ENCODE measurements at regions not wholly inside any gene's neighbourhood (a gene's known extent, or its start where the extent isn't known, plus 50 kb on each side); places are given as distances from the start of the nearest gene placed in this dataset.

DNA sequence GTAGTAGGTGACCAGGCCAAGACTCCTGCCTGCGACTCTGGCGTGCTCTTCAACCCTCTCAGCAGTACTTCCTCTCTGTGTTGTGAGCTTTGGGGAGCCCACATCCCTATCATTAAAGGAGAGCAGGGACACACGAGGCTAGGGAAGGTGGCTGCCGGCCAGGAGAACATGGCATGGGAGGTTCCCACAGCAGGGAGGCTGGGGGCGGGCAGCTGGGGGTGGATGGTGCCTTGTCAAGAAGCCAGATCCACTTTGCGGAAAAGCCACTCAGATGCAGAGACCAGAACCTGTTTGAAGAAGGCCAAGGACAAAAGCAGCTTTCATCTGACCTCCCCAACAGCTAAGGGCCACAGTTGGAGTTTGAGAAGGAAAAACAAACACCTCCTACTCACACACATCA lies 198.6 kb downstream of the BCL11B start:
- Histone ChIP-seq H3K9me3 (ENCODE audit: insufficient read depth, low read length) (no peaks in the 10 kb centered on the region), H3K27me3 (ENCODE audit: insufficient read depth, insufficient read length) (no peaks in the 10 kb centered on the region), H3K4me1 (ENCODE audit: insufficient read depth, insufficient read length) (no peaks in the 10 kb centered on the region), H3K4me3 (ENCODE audit: insufficient read length, low read depth) (no peak overlapping the region), H3K9ac (ENCODE audit: insufficient read length, low read depth) (no peak overlapping the region), H3K36me3 (ENCODE audit: insufficient read depth, insufficient read length, low read length) (no peaks in the 10 kb centered on the region)
- TF ChIP-seq SUZ12 (IDR thresholded peaks at IDR 0.05; ENCODE audit: extremely low read depth, insufficient read depth, insufficient read length) (no peak), YY1 (IDR thresholded peaks at IDR 0.05; ENCODE audit: insufficient read depth, insufficient read length) (no peak), ZNF274 (IDR thresholded peaks at IDR 0.05; ENCODE audit: low read depth, low read length) (no peak)
- no peak for DNase-seq (ENCODE audit: low read depth, low spot score)

DNA sequence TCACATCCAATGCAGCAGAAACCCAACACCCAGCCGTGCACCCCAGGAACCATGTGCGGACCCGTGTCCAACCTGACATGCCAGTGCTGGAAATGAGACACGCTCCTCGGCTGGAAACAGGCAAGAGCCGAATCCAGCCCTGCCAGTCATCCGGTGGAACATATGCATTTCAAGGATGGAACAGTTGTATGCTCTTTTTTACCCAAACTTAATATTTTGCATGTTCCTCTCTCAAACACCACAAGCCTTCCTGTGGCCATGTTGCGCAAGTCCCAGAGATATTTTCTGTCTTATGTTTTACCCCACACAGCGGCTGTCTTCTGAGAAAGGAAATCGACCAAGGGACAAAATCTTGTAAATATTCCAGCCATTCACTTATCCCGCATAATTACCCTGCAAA lies 196.9 kb downstream of the BCL11B start:
- DNase-seq (ENCODE audit: low read depth, low spot score) = no peak
- TF ChIP-seq ZNF274 (IDR thresholded peaks at IDR 0.05; ENCODE audit: low read depth, low read length) (no peak), SUZ12 (IDR thresholded peaks at IDR 0.05; ENCODE audit: extremely low read depth, insufficient read depth, insufficient read length) (no peak), YY1 (IDR thresholded peaks at IDR 0.05; ENCODE audit: insufficient read depth, insufficient read length) (no peak)
- H3K9ac ChIP-seq (ENCODE audit: insufficient read length, low read depth) = no peak overlapping the region

DNA sequence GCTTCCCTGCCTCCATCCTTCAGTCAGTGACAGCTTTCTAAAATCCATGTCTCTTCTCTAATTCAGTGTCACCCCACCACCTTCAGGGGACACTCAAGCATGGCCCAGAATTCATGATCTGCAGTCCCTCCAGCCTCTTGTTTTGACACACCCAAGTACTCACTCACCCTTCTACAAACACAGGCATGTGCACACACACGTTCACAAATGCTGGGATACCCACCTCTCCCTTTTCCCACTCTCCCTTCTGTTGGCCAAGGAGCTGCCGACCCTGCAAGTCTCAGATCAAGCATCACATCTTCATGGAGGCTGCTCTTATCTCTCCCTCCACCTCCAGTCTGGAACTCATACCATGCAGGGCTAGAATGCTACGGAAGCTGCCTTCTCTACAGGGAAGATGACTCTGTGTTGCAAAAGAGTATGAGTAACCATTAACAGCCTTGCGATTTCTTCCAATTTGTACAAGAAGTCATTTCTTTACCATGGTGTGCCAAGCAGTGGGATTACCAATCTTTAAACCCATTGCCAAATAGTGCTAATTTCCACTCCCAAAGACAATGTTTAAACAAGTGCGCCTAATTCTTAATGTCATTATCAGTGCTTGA lies 196.1 kb downstream of the BCL11B start:
- Histone ChIP-seq H3K9me3 (ENCODE audit: insufficient read depth, low read length) (peaks cover 11% of the 10 kb centered on the region; the same call in 1 of the 2 replicates), H3K9ac (ENCODE audit: insufficient read length, low read depth) (no peak overlapping the region), H3K4me1 (ENCODE audit: insufficient read depth, insufficient read length) (no peaks in the 10 kb centered on the region), H3K27me3 (ENCODE audit: insufficient read depth, insufficient read length) (no peaks in the 10 kb centered on the region), H3K4me3 (ENCODE audit: insufficient read length, low read depth) (no peak overlapping the region), H3K36me3 (ENCODE audit: insufficient read depth, insufficient read length, low read length) (no peaks in the 10 kb centered on the region)
- TF ChIP-seq SUZ12 (IDR thresholded peaks at IDR 0.05; ENCODE audit: extremely low read depth, insufficient read depth, insufficient read length) (no peak), ZNF274 (IDR thresholded peaks at IDR 0.05; ENCODE audit: low read depth, low read length) (no peak), YY1 (IDR thresholded peaks at IDR 0.05; ENCODE audit: insufficient read depth, insufficient read length) (no peak)
- DNase-seq (ENCODE audit: low read depth, low spot score) = no peak

More for the DNA sequence above, 196.9 kb downstream of the BCL11B start:
- Histone ChIP-seq H3K4me1 (ENCODE audit: insufficient read depth, insufficient read length) (no peaks in the 10 kb centered on the region), H3K9me3 (ENCODE audit: insufficient read depth, low read length) (peaks cover 3% of the 10 kb centered on the region; the same call in 1 of the 2 replicates), H3K27me3 (ENCODE audit: insufficient read depth, insufficient read length) (no peaks in the 10 kb centered on the region), H3K36me3 (ENCODE audit: insufficient read depth, insufficient read length, low read length) (no peaks in the 10 kb centered on the region), H3K4me3 (ENCODE audit: insufficient read length, low read depth) (no peak overlapping the region)

DNA sequence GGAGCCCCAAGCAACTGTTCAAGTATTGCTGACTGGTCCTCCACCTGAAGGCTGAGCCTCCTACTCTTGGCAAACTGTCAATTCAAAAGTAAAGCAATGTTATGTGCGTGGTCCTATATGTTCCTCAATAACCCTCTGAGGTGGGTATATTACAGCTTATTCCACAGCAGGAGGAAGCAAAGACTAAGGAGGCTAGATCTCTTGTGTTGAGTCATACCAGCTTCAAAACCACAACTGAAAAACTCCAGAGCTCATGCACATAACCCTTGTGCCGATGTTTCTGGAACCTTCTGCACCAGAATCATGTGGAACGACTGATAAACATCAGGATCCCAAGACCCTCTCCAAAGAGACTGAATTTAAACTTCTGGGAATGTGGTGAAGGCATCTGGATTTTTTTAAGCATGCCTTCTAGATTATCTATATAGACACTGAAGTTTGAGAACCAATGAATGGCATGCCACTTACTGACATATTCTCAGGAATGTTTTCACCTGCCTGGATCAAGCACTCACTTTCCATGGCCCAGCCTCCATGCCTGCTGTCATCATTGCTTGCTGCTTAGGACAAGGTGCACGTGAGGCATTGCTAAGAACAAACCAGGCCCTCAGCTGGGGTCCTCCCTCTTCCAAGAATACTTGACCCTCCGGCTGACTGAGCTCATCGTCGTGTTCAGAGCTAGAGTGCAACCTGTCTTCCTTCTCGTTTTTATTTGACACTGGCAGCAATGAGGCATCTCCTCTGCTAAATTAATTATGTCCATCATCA lies 194.7 kb downstream of the BCL11B start:
- Histone ChIP-seq H3K9me3 (ENCODE audit: insufficient read depth, low read length) (peaks cover 12% of the 10 kb centered on the region; the same call in 1 of the 2 replicates), H3K36me3 (ENCODE audit: insufficient read depth, insufficient read length, low read length) (no peaks in the 10 kb centered on the region), H3K9ac (ENCODE audit: insufficient read length, low read depth) (no peak overlapping the region), H3K4me1 (ENCODE audit: insufficient read depth, insufficient read length) (no peaks in the 10 kb centered on the region), H3K27me3 (ENCODE audit: insufficient read depth, insufficient read length) (no peaks in the 10 kb centered on the region), H3K4me3 (ENCODE audit: insufficient read length, low read depth) (no peak overlapping the region)
- TF ChIP-seq ZNF274 (IDR thresholded peaks at IDR 0.05; ENCODE audit: low read depth, low read length) = no peak
- DNase-seq (ENCODE audit: low read depth, low spot score) = no peak

DNA sequence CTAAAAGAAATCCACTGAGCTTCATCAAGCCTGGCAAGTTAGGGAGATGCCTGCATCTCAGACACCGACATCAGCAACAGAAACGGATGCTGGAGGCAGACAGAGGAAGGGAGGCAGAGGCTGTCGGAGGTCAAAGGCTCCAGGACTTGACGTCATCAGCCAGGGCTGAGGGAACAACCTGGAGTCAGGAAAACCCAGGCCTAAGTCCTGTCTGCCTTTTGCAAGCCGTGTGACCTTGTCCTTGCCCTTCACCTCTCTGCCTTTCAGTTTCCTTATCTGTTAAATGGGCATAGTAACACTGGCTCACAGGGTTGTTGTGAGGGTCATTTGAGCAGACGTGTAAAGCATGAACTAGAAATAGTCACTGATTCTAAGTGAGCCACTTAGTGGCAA lies 194.2 kb downstream of the BCL11B start:
- peaks cover 12% of the 10 kb centered on the region; the same call in 1 of the 2 replicates for H3K9me3 ChIP-seq (ENCODE audit: insufficient read depth, low read length)
- no peaks in the 10 kb centered on the region for H3K27me3 ChIP-seq (ENCODE audit: insufficient read depth, insufficient read length)
- H3K9ac ChIP-seq (ENCODE audit: insufficient read length, low read depth) = no peak overlapping the region
- no peak for DNase-seq (ENCODE audit: low read depth, low spot score)
- no peaks in the 10 kb centered on the region for H3K36me3 ChIP-seq (ENCODE audit: insufficient read depth, insufficient read length, low read length)
- H3K4me1 ChIP-seq (ENCODE audit: insufficient read depth, insufficient read length) = no peaks in the 10 kb centered on the region
- TF ChIP-seq ZNF274 (IDR thresholded peaks at IDR 0.05; ENCODE audit: low read depth, low read length) = no peak
- no peak for TF ChIP-seq YY1 (IDR thresholded peaks at IDR 0.05; ENCODE audit: insufficient read depth, insufficient read length)
- no peak for TF ChIP-seq SUZ12 (IDR thresholded peaks at IDR 0.05; ENCODE audit: extremely low read depth, insufficient read depth, insufficient read length)
- H3K4me3 ChIP-seq (ENCODE audit: insufficient read length, low read depth) = no peak overlapping the region

DNA sequence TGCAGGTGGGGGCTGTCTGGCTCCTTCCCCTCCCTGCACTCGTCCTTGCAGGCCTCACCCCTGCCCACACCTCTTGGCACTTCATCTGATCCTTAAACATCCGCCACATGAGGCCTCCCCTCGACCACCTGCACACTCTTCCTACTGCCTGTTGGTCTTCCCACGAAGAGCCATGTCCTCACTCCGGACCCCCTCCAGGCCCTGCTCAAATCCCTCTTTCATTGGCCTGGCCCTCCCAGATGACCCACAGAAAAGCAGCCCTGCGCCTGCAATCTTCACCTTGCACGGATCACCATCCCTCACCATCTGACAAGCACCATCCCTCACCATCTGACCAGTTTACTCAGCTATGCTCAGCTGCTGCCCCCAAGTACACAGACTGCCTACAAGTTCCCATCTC lies 193.6 kb downstream of the BCL11B start:
- H3K36me3 ChIP-seq (ENCODE audit: insufficient read depth, insufficient read length, low read length) = no peaks in the 10 kb centered on the region
- H3K9ac ChIP-seq (ENCODE audit: insufficient read length, low read depth) = no peak overlapping the region
- H3K9me3 ChIP-seq (ENCODE audit: insufficient read depth, low read length) = peaks cover 12% of the 10 kb centered on the region; the same call in 1 of the 2 replicates
- no peaks in the 10 kb centered on the region for H3K27me3 ChIP-seq (ENCODE audit: insufficient read depth, insufficient read length)
- DNase-seq (ENCODE audit: low read depth, low spot score) = no peak
- no peaks in the 10 kb centered on the region for H3K4me1 ChIP-seq (ENCODE audit: insufficient read depth, insufficient read length)
- TF ChIP-seq SUZ12 (IDR thresholded peaks at IDR 0.05; ENCODE audit: extremely low read depth, insufficient read depth, insufficient read length) (no peak), YY1 (IDR thresholded peaks at IDR 0.05; ENCODE audit: insufficient read depth, insufficient read length) (no peak), ZNF274 (IDR thresholded peaks at IDR 0.05; ENCODE audit: low read depth, low read length) (no peak)
- H3K4me3 ChIP-seq (ENCODE audit: insufficient read length, low read depth) = no peak overlapping the region

DNA sequence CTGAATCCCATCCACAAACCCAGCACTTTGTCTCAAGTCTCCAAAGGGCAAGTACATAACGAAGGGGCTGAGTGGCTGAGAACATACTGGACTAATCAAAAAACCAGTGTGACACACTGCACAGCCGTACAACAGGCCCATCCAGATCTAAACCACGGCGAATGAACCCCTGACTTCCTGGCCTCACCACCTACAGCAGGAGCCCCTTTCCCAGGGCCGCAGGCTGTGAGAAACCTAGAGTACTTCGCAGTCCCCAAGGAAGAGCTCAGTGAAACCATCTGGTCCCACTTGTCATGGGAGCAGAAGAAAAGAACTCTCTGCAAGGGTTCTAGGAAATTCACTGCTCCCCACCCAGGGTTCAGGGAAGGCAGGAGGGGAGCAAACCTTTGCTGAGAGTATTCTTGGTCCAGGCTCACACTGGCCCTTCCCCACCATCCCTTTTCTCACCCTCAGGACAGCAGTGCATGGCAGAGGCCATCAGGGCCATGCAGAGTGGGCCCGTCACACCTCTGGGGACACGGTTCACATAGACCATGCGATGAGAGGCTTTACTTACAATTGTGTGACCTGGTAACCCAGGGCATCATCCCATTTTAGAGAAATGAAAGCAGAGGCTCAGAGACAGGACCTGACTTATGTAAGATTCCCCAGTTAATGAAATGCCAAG lies 192.8 kb downstream of the BCL11B start:
- H3K27me3 ChIP-seq (ENCODE audit: insufficient read depth, insufficient read length) = no peaks in the 10 kb centered on the region
- TF ChIP-seq ZNF274 (IDR thresholded peaks at IDR 0.05; ENCODE audit: low read depth, low read length) (no peak), YY1 (IDR thresholded peaks at IDR 0.05; ENCODE audit: insufficient read depth, insufficient read length) (no peak), SUZ12 (IDR thresholded peaks at IDR 0.05; ENCODE audit: extremely low read depth, insufficient read depth, insufficient read length) (no peak)
- H3K9me3 ChIP-seq (ENCODE audit: insufficient read depth, low read length) = peaks cover 12% of the 10 kb centered on the region; the same call in 1 of the 2 replicates
- H3K4me1 ChIP-seq (ENCODE audit: insufficient read depth, insufficient read length) = no peaks in the 10 kb centered on the region
- no peak overlapping the region for H3K4me3 ChIP-seq (ENCODE audit: insufficient read length, low read depth)
- H3K36me3 ChIP-seq (ENCODE audit: insufficient read depth, insufficient read length, low read length) = no peaks in the 10 kb centered on the region
- no peak overlapping the region for H3K9ac ChIP-seq (ENCODE audit: insufficient read length, low read depth)
- DNase-seq (ENCODE audit: low read depth, low spot score) = no peak
